Renal pelvis (tissue), 1 donor: ENCODE measurements at regions not wholly inside any gene's neighbourhood (a gene's known extent, or its start where the extent isn't known, plus 50 kb on each side); places are given as distances from the start of the nearest gene placed in this dataset.

ENCODE experiments used
- DNase-seq: peaks from one replicate; pipeline ENCODE4 v3.0.0-alpha.2; 2013

GRCh38 chr5:77569409-77569808 is 69.1 kb downstream of the OTP start:
- DNase-seq = no peak

DNA sequence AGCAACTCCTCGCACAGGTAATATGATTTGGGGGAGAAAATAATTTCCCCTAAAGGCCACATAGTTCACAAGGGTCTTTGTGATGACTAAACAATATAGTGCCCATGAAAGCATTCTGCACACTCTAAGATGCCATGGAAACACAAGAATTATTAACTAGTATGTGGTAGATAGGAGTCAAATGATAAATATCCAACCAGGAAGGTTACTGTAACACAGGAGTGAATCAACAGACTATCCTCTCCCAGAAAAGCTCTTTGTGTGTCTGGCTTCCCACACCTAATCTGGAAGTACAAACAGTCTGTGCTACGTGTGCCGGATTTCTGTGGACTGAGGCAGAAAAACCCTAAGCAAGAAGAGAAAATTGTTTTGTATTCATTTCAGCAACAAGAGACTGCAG is 70.0 kb downstream of the OTP start:
- DNase-seq = no peak

DNA sequence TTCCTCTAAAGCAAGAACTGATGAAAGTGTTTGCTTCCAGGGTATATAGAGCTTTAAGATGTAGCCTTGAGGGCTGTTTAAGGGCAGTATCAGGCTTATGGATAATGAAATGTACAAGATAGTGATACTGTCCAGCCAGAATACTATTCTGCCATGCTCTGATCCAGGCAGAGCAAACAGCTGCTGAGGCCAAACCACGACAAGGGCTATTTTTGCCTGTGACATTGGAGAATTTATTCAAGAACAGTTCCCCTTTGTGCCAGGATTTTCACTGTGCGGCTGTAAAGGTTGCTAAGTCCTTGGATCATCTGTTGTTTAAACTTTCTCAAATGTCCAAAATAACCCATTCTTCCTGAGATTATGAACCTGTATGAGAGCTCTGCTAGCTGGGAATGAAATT is 70.4 kb downstream of the OTP start:
- DNase-seq = no peak

DNA sequence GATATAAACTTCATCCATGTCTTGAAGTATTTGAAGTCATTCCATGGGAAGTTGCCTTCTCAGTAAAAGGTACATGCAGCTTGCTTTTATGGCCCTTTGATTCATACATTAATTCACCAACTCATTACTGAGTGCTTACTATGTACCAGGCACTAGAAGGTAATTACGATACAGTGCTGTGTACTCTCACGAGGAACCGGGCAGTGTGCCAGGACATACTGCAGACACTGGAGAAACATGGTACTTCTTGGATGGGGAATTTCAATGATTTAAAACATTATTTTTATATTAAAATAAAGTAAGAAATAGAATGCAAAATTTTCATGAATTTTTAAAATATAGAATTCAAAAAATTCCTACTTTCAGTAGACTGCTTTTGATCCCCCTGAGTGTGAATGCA is 71.4 kb upstream of the WDR41 start:
- DNase-seq = no peak

- no peak for DNase-seq
These were observed 69.8 kb upstream of the WDR41 start for GRCh38 chr5:77561965-77562364.

DNA sequence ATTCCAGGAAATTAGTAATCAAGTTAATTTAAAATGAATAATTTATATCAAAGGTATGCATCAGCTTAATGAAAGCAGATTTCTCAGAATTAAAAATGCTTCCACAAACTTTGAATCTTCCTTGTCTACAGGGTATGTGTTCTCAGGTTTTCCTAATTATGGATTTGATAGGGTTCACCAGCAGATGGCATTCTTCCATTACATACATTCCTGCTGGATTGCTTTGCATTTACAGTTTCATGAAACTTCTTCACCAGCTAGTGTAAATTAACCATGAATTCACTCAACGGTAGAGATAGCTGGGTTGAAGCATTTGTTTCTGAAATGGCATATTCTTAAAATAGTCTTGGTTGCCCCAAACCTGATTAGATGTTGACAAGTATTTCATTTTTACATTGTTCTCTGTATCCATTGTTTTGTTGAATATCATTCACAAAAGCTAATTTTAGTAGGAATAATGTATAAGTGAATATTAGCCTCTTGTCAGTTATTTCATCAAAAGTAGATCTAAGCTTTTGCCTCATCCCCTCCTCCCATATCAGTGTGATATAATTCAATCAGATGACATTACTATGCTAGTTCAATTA is 68.7 kb upstream of the WDR41 start:
- DNase-seq = peak; percentile 29

DNA sequence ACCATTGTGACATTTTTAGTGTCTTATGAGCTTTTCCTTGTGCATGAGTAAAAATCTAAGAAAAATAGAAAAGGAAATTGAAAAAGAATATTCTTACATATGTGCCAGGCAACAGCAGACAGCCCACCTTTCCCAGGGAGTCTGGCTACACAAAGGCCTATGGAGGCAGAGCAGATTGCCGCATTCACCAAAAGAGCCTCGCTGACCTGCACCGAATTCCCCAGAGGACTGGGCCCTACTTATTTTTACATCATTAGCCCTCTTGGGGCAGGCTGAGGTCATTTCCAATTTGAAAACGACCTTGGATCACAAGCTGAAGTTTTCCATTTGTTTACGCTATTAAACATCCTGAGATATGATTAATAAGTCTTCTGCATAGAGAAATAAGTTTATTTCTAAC is 66.2 kb upstream of the WDR41 start:
- DNase-seq = no peak

DNA sequence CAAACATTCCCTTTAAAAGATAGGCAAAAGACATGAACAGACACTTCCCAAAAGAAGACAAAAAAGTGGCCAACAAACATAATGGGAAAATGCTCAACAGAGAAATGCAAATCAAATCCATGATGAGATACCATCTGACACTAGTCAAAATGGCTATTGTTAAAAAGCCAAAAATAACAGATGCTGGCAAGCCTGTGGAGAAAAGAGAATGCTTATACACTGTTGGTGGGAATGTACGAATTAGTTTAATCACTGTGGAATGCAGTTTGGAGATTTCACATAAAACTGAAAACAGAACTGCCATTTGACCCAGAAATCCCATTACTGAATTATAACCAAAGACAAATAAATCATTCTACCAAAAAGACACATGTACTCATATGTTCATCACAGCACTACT is 58.3 kb upstream of the WDR41 start:
- no peak for DNase-seq

- no peak for DNase-seq
These were observed 53.2 kb upstream of the WDR41 start for GRCh38 chr5:77545285-77545684.
